ENCODE measurements at regions not wholly inside any gene's neighbourhood (a gene's known extent, or its start where the extent isn't known, plus 50 kb on each side); places are given as distances from the start of the nearest gene placed in this dataset.

GRCh38 chr15:91611561-91612323 is 241.8 kb upstream of the SLCO3A1 start:
- Histone ChIP-seq H3F3A (ENCODE audit: insufficient read depth, low read length) (no peaks in the 10 kb centered on the region), H3K79me2 (ENCODE audit: insufficient read depth, low read length) (no peaks in the 10 kb centered on the region), H3K4me3 (ENCODE audit: low read depth, low read length, poor library complexity, severe bottlenecking) (no peak overlapping the region), H2AFZ (ENCODE audit: low read length) (no peak overlapping the region), H3K4me1 (ENCODE audit: insufficient read depth, low read length, severe bottlenecking) (no peaks in the 10 kb centered on the region), H3K9ac (ENCODE audit: low read length) (no peak overlapping the region), H3K9me3 (ENCODE audit: low read length) (no peaks in the 10 kb centered on the region), H3K36me3 (ENCODE audit: insufficient read depth, low read length) (no peaks in the 10 kb centered on the region), H3K4me2 (ENCODE audit: low read length) (no peak overlapping the region), H3K9me2 (ENCODE audit: low read depth, low read length) (no peaks in the 10 kb centered on the region), H3K27me3 (ENCODE audit: insufficient read depth, low read length) (no peaks in the 10 kb centered on the region), H4K20me1 (ENCODE audit: insufficient read depth, low read length) (no peaks in the 10 kb centered on the region), H3K27ac (ENCODE audit: low read depth, low read length, poor library complexity, severe bottlenecking) (no peak overlapping the region)
- TF ChIP-seq EZH2 (IDR thresholded peaks at IDR 0.05; ENCODE audit: borderline replicate concordance, low read length), result no peak
- TF ChIP-seq CTCF (IDR thresholded peaks at IDR 0.05; ENCODE audit: low read length), result no peak

- Histone ChIP-seq H3K9ac (ENCODE audit: low read length) (no peak overlapping the region), H4K20me1 (ENCODE audit: insufficient read depth, low read length) (no peaks in the 10 kb centered on the region), H2AFZ (ENCODE audit: low read length) (no peak overlapping the region), H3K4me1 (ENCODE audit: insufficient read depth, low read length, severe bottlenecking) (no peaks in the 10 kb centered on the region), H3K27me3 (ENCODE audit: insufficient read depth, low read length) (no peaks in the 10 kb centered on the region), H3K4me3 (ENCODE audit: low read depth, low read length, poor library complexity, severe bottlenecking) (no peak overlapping the region), H3K36me3 (ENCODE audit: insufficient read depth, low read length) (no peaks in the 10 kb centered on the region), H3K4me2 (ENCODE audit: low read length) (no peak overlapping the region), H3K9me3 (ENCODE audit: low read length) (no peaks in the 10 kb centered on the region), H3F3A (ENCODE audit: insufficient read depth, low read length) (no peaks in the 10 kb centered on the region), H3K79me2 (ENCODE audit: insufficient read depth, low read length) (no peaks in the 10 kb centered on the region), H3K9me2 (ENCODE audit: low read depth, low read length) (no peaks in the 10 kb centered on the region), H3K27ac (ENCODE audit: low read depth, low read length, poor library complexity, severe bottlenecking) (no peak overlapping the region)
- no peak for TF ChIP-seq EZH2 (IDR thresholded peaks at IDR 0.05; ENCODE audit: borderline replicate concordance, low read length)
- TF ChIP-seq CTCF (IDR thresholded peaks at IDR 0.05; ENCODE audit: low read length), result no peak
These were observed 233.3 kb upstream of the SLCO3A1 start for GRCh38 chr15:91620229-91620628.

- no peaks in the 10 kb centered on the region for H3K4me1 ChIP-seq (ENCODE audit: insufficient read depth, low read length, severe bottlenecking)
- no peak overlapping the region for H2AFZ ChIP-seq (ENCODE audit: low read length)
- no peak overlapping the region for H3K4me2 ChIP-seq (ENCODE audit: low read length)
- no peak overlapping the region for H3K9ac ChIP-seq (ENCODE audit: low read length)
- no peaks in the 10 kb centered on the region for H3K79me2 ChIP-seq (ENCODE audit: insufficient read depth, low read length)
- no peak overlapping the region for H3K4me3 ChIP-seq (ENCODE audit: low read depth, low read length, poor library complexity, severe bottlenecking)
- H3F3A ChIP-seq (ENCODE audit: insufficient read depth, low read length), result no peaks in the 10 kb centered on the region
- H3K9me2 ChIP-seq (ENCODE audit: low read depth, low read length), result no peaks in the 10 kb centered on the region
- no peak overlapping the region for H3K27ac ChIP-seq (ENCODE audit: low read depth, low read length, poor library complexity, severe bottlenecking)
- TF ChIP-seq CTCF (IDR thresholded peaks at IDR 0.05; ENCODE audit: low read length) (no peak), EZH2 (IDR thresholded peaks at IDR 0.05; ENCODE audit: borderline replicate concordance, low read length) (no peak)
- no peaks in the 10 kb centered on the region for H3K9me3 ChIP-seq (ENCODE audit: low read length)
- H4K20me1 ChIP-seq (ENCODE audit: insufficient read depth, low read length), result no peaks in the 10 kb centered on the region
- H3K36me3 ChIP-seq (ENCODE audit: insufficient read depth, low read length), result no peaks in the 10 kb centered on the region
- H3K27me3 ChIP-seq (ENCODE audit: insufficient read depth, low read length), result no peaks in the 10 kb centered on the region
These were observed 231.3 kb upstream of the SLCO3A1 start for GRCh38 chr15:91622235-91622634.
